GM12873 (cell line): ENCODE measurements at regions not wholly inside any gene's neighbourhood (a gene's known extent, or its start where the extent isn't known, plus 50 kb on each side); places are given as distances from the start of the nearest gene placed in this dataset.

Source experiments
- CTCF ChIP-seq: IDR thresholded peaks from 2 replicates; pipeline ENCODE4 v1.5.1; 2012; ENCODE audit warnings: low read depth, mild to moderate bottlenecking, moderate library complexity, low read length, control low read depth; ENCODE audit not compliant: insufficient read depth; ENCODE audit errors: missing control alignments

- no peak for TF ChIP-seq CTCF
Measured at GRCh38 chr3:80395023-80395422, 627.2 kb upstream of the ROBO1 start.

GRCh38 chr3:80391573-80391972 lies 623.8 kb upstream of the ROBO1 start:
- TF ChIP-seq CTCF, result no peak

- no peak for TF ChIP-seq CTCF
Measured at GRCh38 chr3:80384811-80385210, 617.0 kb upstream of the ROBO1 start.

- no peak for TF ChIP-seq CTCF
Measured at GRCh38 chr3:80374423-80374822, 606.6 kb upstream of the ROBO1 start.

GRCh38 chr3:80368616-80369015 lies 600.8 kb upstream of the ROBO1 start:
- TF ChIP-seq CTCF, result no peak

- TF ChIP-seq CTCF, result no peak
Measured at GRCh38 chr3:80366808-80367548, 599.2 kb upstream of the ROBO1 start.

GRCh38 chr3:80357761-80358160 lies 590.0 kb upstream of the ROBO1 start:
- TF ChIP-seq CTCF, result no peak
